Neural cell (in vitro differentiated cells): ENCODE measurements at regions not wholly inside any gene's neighbourhood (a gene's known extent, or its start where the extent isn't known, plus 50 kb on each side); places are given as distances from the start of the nearest gene placed in this dataset.

Experiments used
- EP300 ChIP-seq: fragments of 450-650 bp; conservative IDR thresholded peaks from 2 replicates; pipeline ENCODE4 v1.6.1; 2014; ENCODE audit warnings: antibody characterized with exemption, mild to moderate bottlenecking, moderate library complexity; ENCODE audit not compliant: poor library complexity, severe bottlenecking
- EZH2 ChIP-seq: fragments of 200-600, 300-800 bp; shearing (Covaris generic), sonication (generic); IDR thresholded peaks from 2 replicates; pipeline ENCODE4 v1.6.1; 2014; ENCODE audit warnings: antibody characterized with exemption, low read length, borderline replicate concordance, mild to moderate bottlenecking; ENCODE audit not compliant: insufficient read depth, poor library complexity, severe bottlenecking
- POLR2AphosphoS5 ChIP-seq: IDR thresholded peaks from 2 replicates; pipeline ENCODE4 v1.6.1; 2012
- RAD21 ChIP-seq: fragments of 450-650 bp; conservative IDR thresholded peaks from 2 replicates; pipeline ENCODE4 v1.6.1; 2014; ENCODE audit warnings: antibody characterized with exemption, mild to moderate bottlenecking, moderate library complexity
- REST ChIP-seq: IDR thresholded peaks from 2 replicates; pipeline ENCODE4 v1.6.1; 2012; ENCODE audit warnings: borderline replicate concordance
- SMC3 ChIP-seq: fragments of 450-650 bp; conservative IDR thresholded peaks from 2 replicates; pipeline ENCODE4 v1.6.1; 2014; ENCODE audit warnings: antibody characterized with exemption, mild to moderate bottlenecking, moderate library complexity; ENCODE audit not compliant: poor library complexity
- TAF1 ChIP-seq: IDR thresholded peaks from 2 replicates; pipeline ENCODE4 v1.6.1; 2012; ENCODE audit warnings: low read depth
- TF ChIP-seq, protein P1 (sequence below): fragments of 450-650 bp; IDR thresholded peaks from 2 replicates; pipeline ENCODE4 v1.5.1; 2014; ENCODE audit warnings: antibody characterized with exemption, mild to moderate bottlenecking, moderate library complexity; ENCODE audit not compliant: poor library complexity, severe bottlenecking

GRCh38 chr3:152097770-152098169, 171.0 kb upstream of the MBNL1 start:
- TF ChIP-seq, protein P1, sequence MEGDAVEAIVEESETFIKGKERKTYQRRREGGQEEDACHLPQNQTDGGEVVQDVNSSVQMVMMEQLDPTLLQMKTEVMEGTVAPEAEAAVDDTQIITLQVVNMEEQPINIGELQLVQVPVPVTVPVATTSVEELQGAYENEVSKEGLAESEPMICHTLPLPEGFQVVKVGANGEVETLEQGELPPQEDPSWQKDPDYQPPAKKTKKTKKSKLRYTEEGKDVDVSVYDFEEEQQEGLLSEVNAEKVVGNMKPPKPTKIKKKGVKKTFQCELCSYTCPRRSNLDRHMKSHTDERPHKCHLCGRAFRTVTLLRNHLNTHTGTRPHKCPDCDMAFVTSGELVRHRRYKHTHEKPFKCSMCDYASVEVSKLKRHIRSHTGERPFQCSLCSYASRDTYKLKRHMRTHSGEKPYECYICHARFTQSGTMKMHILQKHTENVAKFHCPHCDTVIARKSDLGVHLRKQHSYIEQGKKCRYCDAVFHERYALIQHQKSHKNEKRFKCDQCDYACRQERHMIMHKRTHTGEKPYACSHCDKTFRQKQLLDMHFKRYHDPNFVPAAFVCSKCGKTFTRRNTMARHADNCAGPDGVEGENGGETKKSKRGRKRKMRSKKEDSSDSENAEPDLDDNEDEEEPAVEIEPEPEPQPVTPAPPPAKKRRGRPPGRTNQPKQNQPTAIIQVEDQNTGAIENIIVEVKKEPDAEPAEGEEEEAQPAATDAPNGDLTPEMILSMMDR = no peak
- no peak for TF ChIP-seq POLR2AphosphoS5
- no peak for TF ChIP-seq RAD21
- TF ChIP-seq REST = no peak
- no peak for TF ChIP-seq SMC3
- TF ChIP-seq EZH2 = no peak
- TF ChIP-seq TAF1 = no peak
- TF ChIP-seq EP300 = no peak
